Endothelial cell of umbilical vein (primary cell): ENCODE measurements at regions not wholly inside any gene's neighbourhood (a gene's known extent, or its start where the extent isn't known, plus 50 kb on each side); places are given as distances from the start of the nearest gene placed in this dataset.

Experiments used
- CTCF ChIP-seq, 2 donors: IDR thresholded peaks; 1 replicate in 1 of 2; 2 replicates in 1 of 2; pipeline ENCODE4 v1.5.1; 2011; ENCODE audit warnings: low read length in 2 of 2, mild to moderate bottlenecking in 2 of 2, moderate library complexity in 2 of 2, control low read depth in 1 of 2, inconsistent platforms in 1 of 2, low read depth in 1 of 2; ENCODE audit not compliant: insufficient read depth in 1 of 2; ENCODE audit errors: extremely low read depth in 1 of 2
- EZH2 ChIP-seq: IDR thresholded peaks from 2 replicates; pipeline ENCODE4 v1.6.1; 2012; ENCODE audit warnings: borderline replicate concordance, low read depth, mild to moderate bottlenecking, moderate library complexity, low read length, inconsistent platforms; ENCODE audit not compliant: severe bottlenecking
- MAX ChIP-seq: IDR thresholded peaks from 2 replicates; pipeline ENCODE4 v1.6.1; 2011; ENCODE audit not compliant: insufficient read depth, insufficient read length
- POLR2A ChIP-seq: IDR thresholded peaks from 2 replicates; pipeline ENCODE4 v1.6.1; 2012; ENCODE audit warnings: low read depth, mild to moderate bottlenecking, control low read depth, low read length

GRCh38 chr9:23551929-23552707 is 273.9 kb downstream of the ELAVL2 start:
- TF ChIP-seq CTCF (IDR thresholded peaks at IDR 0.05; ENCODE audit: extremely low read depth in 1 of 2, insufficient read depth in 1 of 2, low read depth in 1 of 2, low read length in 2 of 2), result no peak
- no peak for TF ChIP-seq POLR2A
- TF ChIP-seq MAX, result no peak
- no peak for TF ChIP-seq EZH2
